ENCODE measurements at regions not wholly inside any gene's neighbourhood (a gene's known extent, or its start where the extent isn't known, plus 50 kb on each side); places are given as distances from the start of the nearest gene placed in this dataset.

DNA sequence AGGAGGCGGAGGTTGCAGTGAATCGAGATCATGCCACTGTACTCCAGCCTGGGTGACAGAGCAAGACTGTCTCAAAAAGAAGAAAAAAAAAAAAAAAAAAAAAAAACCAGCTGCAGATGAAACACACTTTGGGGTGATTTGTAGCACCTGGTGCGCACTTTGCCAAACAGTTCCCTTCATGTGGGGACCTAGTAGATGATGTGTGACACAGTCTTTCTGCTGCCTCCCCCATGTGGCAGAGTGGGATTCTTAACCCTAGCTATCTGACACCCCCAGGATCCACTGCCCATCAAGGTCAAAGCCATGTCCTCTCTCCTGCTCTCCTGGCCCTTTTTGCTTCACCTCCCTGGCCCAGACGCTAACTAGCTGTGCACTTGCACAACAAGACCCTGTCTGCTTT is 52.1 kb upstream of the PDZD8 start:
- no peak for DNase-seq (ENCODE audit: low read depth in 4 of 4, low spot score in 1 of 4)

DNA sequence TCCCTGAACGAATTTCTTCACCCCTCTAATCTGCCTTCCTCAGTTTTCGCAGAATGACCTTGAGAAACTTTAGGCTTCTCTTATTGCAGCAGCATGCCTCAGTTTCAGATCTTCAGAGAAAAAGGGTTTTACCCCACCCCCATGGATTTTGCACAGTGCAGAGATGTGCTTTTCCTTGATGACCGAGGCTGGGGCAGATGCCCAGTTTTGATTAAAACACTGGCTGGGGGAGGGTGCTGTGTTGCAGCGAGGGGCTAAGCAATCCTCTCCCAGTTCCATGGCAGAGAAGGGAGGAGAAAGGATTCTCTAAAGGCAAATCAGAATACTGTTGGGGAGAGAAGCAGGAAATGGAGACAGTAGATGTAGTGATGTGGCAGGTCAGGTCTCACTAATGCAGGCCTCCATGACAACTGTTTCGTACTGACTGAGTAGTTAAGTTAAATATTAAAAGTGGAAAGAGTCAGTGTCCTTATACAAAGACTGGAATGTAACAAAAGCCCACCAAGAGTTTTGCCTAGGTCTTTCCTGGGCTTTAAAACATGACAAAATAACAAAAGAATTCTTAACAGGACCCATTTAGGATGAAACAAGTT is 50.8 kb upstream of the PDZD8 start:
- DNase-seq (ENCODE audit: low read depth in 4 of 4, low spot score in 1 of 4) = no peak

DNA sequence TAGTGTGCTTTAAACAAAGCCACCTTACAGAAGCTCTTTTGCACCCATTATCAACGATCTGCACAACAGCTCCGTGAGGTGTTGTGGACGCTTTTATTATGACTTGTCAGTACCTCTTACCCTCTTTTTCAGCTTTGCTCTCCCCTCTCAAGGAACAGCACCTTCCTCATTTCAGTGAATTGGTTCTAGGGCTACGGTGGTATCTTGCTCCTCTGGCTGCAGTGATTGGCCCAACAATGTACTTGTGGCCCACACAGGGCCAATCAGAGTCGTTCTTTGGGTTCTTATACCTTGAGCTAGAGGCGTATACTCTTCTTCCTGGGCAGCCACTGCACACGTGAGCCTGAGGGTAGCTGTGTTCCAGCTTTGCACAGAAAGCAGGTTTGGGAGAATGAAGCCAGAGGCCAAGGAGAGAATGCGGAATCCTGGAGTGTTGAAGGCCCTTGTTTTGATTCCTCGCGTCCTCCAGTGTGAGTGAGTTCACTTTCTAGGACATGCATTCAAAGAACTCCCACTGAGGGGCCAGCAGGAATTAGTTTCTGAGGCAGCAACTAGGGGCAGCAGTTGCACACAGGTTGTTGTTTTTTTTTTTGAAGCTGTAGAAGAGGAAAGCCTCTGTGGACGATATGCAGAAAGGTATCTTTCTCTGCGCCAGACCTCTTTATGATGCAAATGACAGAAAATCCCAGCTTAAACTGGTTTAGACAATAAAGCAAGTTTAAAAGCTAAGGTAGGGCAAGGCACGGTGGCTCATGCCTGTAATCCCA is 49.8 kb upstream of the PDZD8 start:
- no peak for DNase-seq (ENCODE audit: low read depth in 4 of 4, low spot score in 1 of 4)
